ENCODE measurements at regions not wholly inside any gene's neighbourhood (a gene's known extent, or its start where the extent isn't known, plus 50 kb on each side); places are given as distances from the start of the nearest gene placed in this dataset.

DNA sequence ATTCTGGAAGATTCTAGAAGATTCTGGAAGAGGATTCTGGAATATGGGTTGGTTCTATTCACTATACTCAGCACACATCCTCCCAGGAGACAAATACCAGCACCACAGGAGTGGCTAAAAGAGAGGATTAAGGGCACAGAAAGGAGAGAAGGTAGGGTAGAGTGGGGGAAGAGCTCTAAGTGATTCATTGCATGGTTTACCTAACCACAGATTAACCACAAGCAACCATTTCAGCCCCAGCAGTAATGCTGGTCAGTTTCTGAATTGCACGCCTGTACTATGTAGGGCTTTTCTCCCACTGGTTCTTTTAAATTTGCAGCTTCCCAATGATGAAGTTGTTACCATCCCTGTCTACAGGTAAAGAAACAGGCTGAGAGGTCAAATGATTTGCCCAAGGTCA, 192.7 kb upstream of the PMEPA1 start:
- Histone ChIP-seq H3K4me2 (ENCODE audit: low read length) (peak overlapping the region; percentile 25), H3K9me3 (ENCODE audit: low read length) (no peaks in the 10 kb centered on the region), H3K4me1 (ENCODE audit: insufficient read depth, low read length) (peaks cover 24% of the 10 kb centered on the region), H3K9me2 (replicated peaks; ENCODE audit: low read length) (0 out of 2 replicates have a peak, but pooled peaks cover 3% of the 10 kb centered on the region), H3K27ac (ENCODE audit: low read length) (peak overlapping the region; percentile 16; the same call in 1 of the 2 replicates), H3K36me3 (ENCODE audit: low read depth, low read length) (no peaks in the 10 kb centered on the region), H3K79me2 (ENCODE audit: low read length) (no peaks in the 10 kb centered on the region), H4K20me1 (ENCODE audit: low read length) (no peaks in the 10 kb centered on the region), H3K9ac (ENCODE audit: low read length) (no peak overlapping the region), H3F3A (ENCODE audit: low read length, unreplicated experiment) (no peaks in the 10 kb centered on the region), H3K4me3 (ENCODE audit: low read length) (no peak overlapping the region), H3K27me3 (ENCODE audit: low read length) (no peaks in the 10 kb centered on the region), H2AFZ (ENCODE audit: low read length) (0 out of 2 replicates have a peak overlapping the region, but pooled peaks have one; percentile 11)
- CTCF ChIA-PET: interaction anchor here (0.5 to 1.1 kb wide), 3 partner anchors 9 to 89 kb away, joined by 3 to 4 read pairs (median 3); no protein-coding TSS in a partner anchor
- TF ChIP-seq EZH2 (IDR thresholded peaks at IDR 0.05; ENCODE audit: low read length, unreplicated experiment) (no peak), EZH2phosphoT487 (IDR thresholded peaks at IDR 0.05; ENCODE audit: borderline replicate concordance, low read length) (no peak)
- TF ChIP-seq, protein P1, sequence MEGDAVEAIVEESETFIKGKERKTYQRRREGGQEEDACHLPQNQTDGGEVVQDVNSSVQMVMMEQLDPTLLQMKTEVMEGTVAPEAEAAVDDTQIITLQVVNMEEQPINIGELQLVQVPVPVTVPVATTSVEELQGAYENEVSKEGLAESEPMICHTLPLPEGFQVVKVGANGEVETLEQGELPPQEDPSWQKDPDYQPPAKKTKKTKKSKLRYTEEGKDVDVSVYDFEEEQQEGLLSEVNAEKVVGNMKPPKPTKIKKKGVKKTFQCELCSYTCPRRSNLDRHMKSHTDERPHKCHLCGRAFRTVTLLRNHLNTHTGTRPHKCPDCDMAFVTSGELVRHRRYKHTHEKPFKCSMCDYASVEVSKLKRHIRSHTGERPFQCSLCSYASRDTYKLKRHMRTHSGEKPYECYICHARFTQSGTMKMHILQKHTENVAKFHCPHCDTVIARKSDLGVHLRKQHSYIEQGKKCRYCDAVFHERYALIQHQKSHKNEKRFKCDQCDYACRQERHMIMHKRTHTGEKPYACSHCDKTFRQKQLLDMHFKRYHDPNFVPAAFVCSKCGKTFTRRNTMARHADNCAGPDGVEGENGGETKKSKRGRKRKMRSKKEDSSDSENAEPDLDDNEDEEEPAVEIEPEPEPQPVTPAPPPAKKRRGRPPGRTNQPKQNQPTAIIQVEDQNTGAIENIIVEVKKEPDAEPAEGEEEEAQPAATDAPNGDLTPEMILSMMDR (conservative IDR thresholded peaks at IDR 0.05; ENCODE audit: low read depth, low read length): peak; percentile 33; the same call in 1 of the 2 replicates
- intact Hi-C loops (cut with micrococcal nuclease): no loop called here
- POLR2A ChIA-PET (ENCODE audit: unreplicated experiment): no interaction called here
- ATAC-seq: peak; percentile 96
- DNase-seq: peak; percentile 92
- no TSS peak for BruUV-seq (replicated peaks)

DNA sequence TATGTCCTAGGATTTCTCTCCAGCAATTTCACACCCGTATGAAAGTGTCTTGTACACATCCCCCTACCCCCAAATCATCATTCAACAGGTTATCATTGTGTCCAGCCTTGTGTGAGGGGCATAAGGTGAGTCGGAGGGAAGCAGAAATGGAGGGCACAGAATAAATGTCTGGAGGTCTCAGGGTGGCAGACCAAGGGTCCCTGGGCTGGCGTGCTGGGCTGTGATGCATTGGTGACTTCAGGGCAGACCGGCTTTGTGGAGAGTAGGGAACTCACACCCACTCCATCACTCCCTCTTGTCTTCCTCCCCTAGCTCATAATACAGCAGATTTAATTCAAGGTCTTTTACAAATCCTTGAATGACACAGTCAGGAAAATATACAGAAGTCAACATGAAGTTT, 191.7 kb upstream of the PMEPA1 start:
- Histone ChIP-seq H3K4me2 (ENCODE audit: low read length) (no peak overlapping the region), H3K9ac (ENCODE audit: low read length) (no peak overlapping the region), H4K20me1 (ENCODE audit: low read length) (no peaks in the 10 kb centered on the region), H3K4me1 (ENCODE audit: insufficient read depth, low read length) (peaks cover 24% of the 10 kb centered on the region), H3K27ac (ENCODE audit: low read length) (no peak overlapping the region), H3K9me3 (ENCODE audit: low read length) (no peaks in the 10 kb centered on the region), H3K4me3 (ENCODE audit: low read length) (no peak overlapping the region), H3K36me3 (ENCODE audit: low read depth, low read length) (no peaks in the 10 kb centered on the region), H3K9me2 (replicated peaks; ENCODE audit: low read length) (0 out of 2 replicates have a peak, but pooled peaks cover 3% of the 10 kb centered on the region), H2AFZ (ENCODE audit: low read length) (no peak overlapping the region), H3K27me3 (ENCODE audit: low read length) (no peaks in the 10 kb centered on the region), H3F3A (ENCODE audit: low read length, unreplicated experiment) (no peaks in the 10 kb centered on the region), H3K79me2 (ENCODE audit: low read length) (no peaks in the 10 kb centered on the region)
- DNase-seq: no peak
- ATAC-seq: no peak
- CTCF ChIA-PET: no interaction called here
- POLR2A ChIA-PET (ENCODE audit: unreplicated experiment): no interaction called here
- no TSS peak for BruUV-seq (replicated peaks)
- no peak for TF ChIP-seq EZH2phosphoT487 (IDR thresholded peaks at IDR 0.05; ENCODE audit: borderline replicate concordance, low read length)
- TF ChIP-seq EZH2 (IDR thresholded peaks at IDR 0.05; ENCODE audit: low read length, unreplicated experiment): no peak
- TF ChIP-seq, protein P1 (conservative IDR thresholded peaks at IDR 0.05; ENCODE audit: low read depth, low read length): no peak
- intact Hi-C loops (cut with micrococcal nuclease): no loop called here

DNA sequence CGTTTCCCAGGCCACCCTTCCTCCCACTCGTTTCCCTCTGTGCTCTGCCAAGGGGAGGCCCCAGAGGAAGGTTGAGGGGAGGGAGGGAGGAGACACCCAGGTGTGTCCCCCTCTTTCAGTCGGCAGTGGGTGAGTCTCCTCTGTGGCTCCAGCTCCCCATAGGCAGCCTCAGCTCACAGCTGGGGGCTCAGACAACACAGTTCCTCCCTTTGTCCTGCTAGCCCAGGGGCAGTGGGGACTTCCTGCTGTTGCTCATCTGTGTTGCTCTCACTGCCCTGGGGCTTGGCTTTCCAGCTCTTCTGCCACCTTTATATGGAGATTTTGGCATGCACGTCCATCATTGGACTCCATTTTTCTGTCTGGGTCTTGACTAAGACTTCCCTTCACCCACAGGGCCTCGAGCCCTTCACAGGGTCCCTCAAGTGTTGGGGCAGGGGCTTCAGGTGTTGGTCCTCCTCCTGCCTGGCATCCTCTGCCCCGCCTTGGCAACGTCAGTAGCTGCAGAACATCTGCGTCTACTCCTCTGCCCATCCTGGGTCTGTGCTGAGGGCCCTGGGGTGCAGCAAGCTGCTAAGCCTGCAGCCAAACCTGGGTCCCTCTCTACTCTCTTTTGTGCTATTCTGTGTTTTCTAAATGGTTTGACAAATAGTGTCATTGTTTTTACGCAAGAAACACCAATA, 190.6 kb upstream of the PMEPA1 start:
- CTCF ChIA-PET: no interaction called here
- Histone ChIP-seq H3K9me3 (ENCODE audit: low read length) (no peaks in the 10 kb centered on the region), H3K4me1 (ENCODE audit: insufficient read depth, low read length) (peaks cover 24% of the 10 kb centered on the region), H3K79me2 (ENCODE audit: low read length) (no peaks in the 10 kb centered on the region), H3F3A (ENCODE audit: low read length, unreplicated experiment) (no peaks in the 10 kb centered on the region), H3K4me2 (ENCODE audit: low read length) (no peak overlapping the region), H3K27ac (ENCODE audit: low read length) (no peak overlapping the region), H3K9ac (ENCODE audit: low read length) (no peak overlapping the region), H4K20me1 (ENCODE audit: low read length) (no peaks in the 10 kb centered on the region), H2AFZ (ENCODE audit: low read length) (no peak overlapping the region), H3K36me3 (ENCODE audit: low read depth, low read length) (no peaks in the 10 kb centered on the region), H3K27me3 (ENCODE audit: low read length) (no peaks in the 10 kb centered on the region), H3K9me2 (replicated peaks; ENCODE audit: low read length) (0 out of 2 replicates have a peak, but pooled peaks cover 3% of the 10 kb centered on the region), H3K4me3 (ENCODE audit: low read length) (no peak overlapping the region)
- DNase-seq (peak; percentile 30), ATAC-seq (no peak)
- no TSS peak for BruUV-seq (replicated peaks)
- TF ChIP-seq, protein P1 (conservative IDR thresholded peaks at IDR 0.05; ENCODE audit: low read depth, low read length): no peak
- TF ChIP-seq EZH2 (IDR thresholded peaks at IDR 0.05; ENCODE audit: low read length, unreplicated experiment): no peak
- no peak for TF ChIP-seq EZH2phosphoT487 (IDR thresholded peaks at IDR 0.05; ENCODE audit: borderline replicate concordance, low read length)
- POLR2A ChIA-PET (ENCODE audit: unreplicated experiment): no interaction called here
- intact Hi-C loops (cut with micrococcal nuclease): no loop called here
